Adipocyte (in vitro differentiated cells): ENCODE measurements at regions not wholly inside any gene's neighbourhood (a gene's known extent, or its start where the extent isn't known, plus 50 kb on each side); places are given as distances from the start of the nearest gene placed in this dataset.

Experiments
- DNase-seq: peaks from one replicate; pipeline ENCODE4 v3.0.0-alpha.2; 2015; ENCODE audit warnings: low read depth
- H3K27me3 ChIP-seq: replicated peaks from 2 replicates; pipeline ENCODE4 v1.7.0; 2013; ENCODE audit warnings: mild to moderate bottlenecking, low read length, moderate library complexity; ENCODE audit not compliant: control insufficient read depth, insufficient read depth
- H3K36me3 ChIP-seq: 2 replicates; pipeline ENCODE4 v1.7.0; 2013; ENCODE audit warnings: low read length, mild to moderate bottlenecking, moderate library complexity; ENCODE audit not compliant: control insufficient read depth, insufficient read depth, severe bottlenecking
- H3K4me1 ChIP-seq: 2 replicates; pipeline ENCODE4 v1.7.0; 2013; ENCODE audit warnings: mild to moderate bottlenecking, low read length, moderate library complexity; ENCODE audit not compliant: control insufficient read depth, insufficient read depth
- H3K4me3 ChIP-seq: 2 replicates; pipeline ENCODE4 v1.7.0; 2013; ENCODE audit warnings: mild to moderate bottlenecking, low read length, moderate library complexity
- H3K9ac ChIP-seq: 2 replicates; pipeline ENCODE4 v1.7.0; 2013; ENCODE audit warnings: mild to moderate bottlenecking, low read length, moderate library complexity
- H3K9me3 ChIP-seq: 2 replicates; pipeline ENCODE4 v1.7.0; 2013; ENCODE audit warnings: mild to moderate bottlenecking, low read length, moderate library complexity; ENCODE audit not compliant: control insufficient read depth

DNA sequence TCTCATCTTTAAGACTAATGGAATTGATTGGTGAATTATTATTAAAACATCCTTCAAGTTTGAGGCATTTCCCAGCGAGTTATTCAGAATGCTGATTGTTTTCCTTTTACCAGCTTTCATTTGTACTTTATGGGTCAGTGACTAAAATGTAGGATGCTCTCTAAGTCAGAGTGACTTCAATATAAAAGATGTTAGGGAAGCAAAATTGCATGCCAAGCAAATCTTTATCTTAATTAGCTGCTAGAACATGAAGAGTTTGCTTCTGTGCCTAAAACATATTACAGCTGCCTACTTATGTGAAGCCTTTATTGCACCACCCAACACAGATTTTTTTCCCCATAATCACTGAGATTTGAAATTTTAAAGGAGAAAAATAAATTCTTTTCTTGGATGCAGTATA lies 79.8 kb upstream of the CYYR1 start:
- no peaks in the 10 kb centered on the region for H3K36me3 ChIP-seq
- no peaks in the 10 kb centered on the region for H3K27me3 ChIP-seq
- no peak overlapping the region for H3K9ac ChIP-seq
- peaks cover under 1% of the 10 kb centered on the region for H3K4me1 ChIP-seq
- no peak overlapping the region for H3K4me3 ChIP-seq
- no peaks in the 10 kb centered on the region for H3K9me3 ChIP-seq
- DNase-seq, result peak; percentile 8

DNA sequence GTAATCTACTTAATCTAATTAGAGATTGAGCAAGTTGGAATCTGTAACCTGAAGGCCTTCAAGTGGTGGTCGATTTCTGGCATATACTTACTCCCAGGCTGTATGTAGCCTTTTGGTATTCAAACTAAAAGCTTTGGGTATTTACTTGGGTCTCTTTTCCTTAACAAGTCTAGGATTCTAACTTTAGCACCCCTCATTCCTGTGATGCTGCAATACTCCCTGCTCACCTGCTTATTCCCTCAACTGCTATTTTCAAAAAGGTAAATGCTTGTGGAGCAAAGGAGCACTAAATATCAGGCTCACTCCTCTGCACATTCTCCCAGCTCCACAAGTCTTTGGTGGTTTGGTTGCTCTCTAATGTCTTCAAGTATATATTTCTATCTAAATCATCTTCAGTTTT lies 68.0 kb upstream of the CYYR1 start:
- H3K4me3 ChIP-seq, result no peak overlapping the region
- H3K36me3 ChIP-seq, result no peaks in the 10 kb centered on the region
- H3K9ac ChIP-seq, result no peak overlapping the region
- H3K9me3 ChIP-seq, result no peaks in the 10 kb centered on the region
- H3K27me3 ChIP-seq, result no peaks in the 10 kb centered on the region
- DNase-seq, result no peak
- no peaks in the 10 kb centered on the region for H3K4me1 ChIP-seq

DNA sequence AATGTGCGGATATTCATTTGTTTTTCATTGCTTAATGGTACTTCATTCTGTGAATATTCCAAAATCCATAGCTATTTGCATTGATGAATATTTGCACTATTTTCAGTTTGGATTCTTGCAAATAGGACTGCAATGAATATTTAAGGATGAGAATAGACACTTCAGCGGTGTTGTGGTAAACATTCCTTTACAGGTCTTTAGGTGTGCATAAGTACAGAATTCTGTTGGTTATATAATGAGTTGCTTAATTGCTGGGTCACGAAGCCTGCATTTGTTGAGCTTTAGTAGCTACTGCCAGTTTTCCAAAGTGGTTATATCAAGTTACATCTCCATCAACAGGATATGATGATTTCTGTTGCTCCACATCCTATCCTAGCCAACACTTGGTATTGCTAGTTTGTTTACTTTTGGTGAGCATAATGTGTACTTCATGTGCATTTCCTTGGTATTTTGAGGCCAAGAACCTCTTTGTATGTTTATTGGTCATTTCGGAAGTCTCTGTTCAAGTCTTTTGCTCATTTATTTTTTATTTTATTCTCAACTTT lies 64.2 kb upstream of the CYYR1 start:
- no peaks in the 10 kb centered on the region for H3K27me3 ChIP-seq
- DNase-seq, result no peak
- no peaks in the 10 kb centered on the region for H3K4me1 ChIP-seq
- no peak overlapping the region for H3K4me3 ChIP-seq
- H3K36me3 ChIP-seq, result no peaks in the 10 kb centered on the region
- H3K9me3 ChIP-seq, result peaks cover 12% of the 10 kb centered on the region
- no peak overlapping the region for H3K9ac ChIP-seq

DNA sequence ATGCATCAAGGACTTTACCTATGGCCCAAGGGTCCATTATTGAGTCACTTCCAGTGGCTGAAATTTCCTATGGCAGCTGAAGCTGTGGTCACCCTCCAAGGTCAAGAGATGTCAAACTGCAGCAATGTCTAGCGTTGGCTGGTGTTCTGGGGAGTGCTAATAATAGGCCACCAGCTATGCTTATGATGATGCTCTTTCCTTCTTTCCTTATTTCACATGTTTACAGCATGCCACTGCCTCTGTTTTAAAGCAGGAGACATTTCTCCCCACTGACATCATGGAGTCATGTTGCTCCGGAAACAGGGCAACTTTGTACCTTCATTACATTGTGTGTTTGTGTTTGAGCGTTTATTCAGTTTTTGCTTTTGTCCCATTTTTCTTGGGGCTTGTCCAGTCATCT lies 62.6 kb upstream of the CYYR1 start:
- DNase-seq, result no peak
- Histone ChIP-seq H3K4me1 (no peaks in the 10 kb centered on the region), H3K9ac (no peak overlapping the region), H3K27me3 (no peaks in the 10 kb centered on the region), H3K36me3 (no peaks in the 10 kb centered on the region), H3K4me3 (no peak overlapping the region), H3K9me3 (peaks cover 22% of the 10 kb centered on the region)

DNA sequence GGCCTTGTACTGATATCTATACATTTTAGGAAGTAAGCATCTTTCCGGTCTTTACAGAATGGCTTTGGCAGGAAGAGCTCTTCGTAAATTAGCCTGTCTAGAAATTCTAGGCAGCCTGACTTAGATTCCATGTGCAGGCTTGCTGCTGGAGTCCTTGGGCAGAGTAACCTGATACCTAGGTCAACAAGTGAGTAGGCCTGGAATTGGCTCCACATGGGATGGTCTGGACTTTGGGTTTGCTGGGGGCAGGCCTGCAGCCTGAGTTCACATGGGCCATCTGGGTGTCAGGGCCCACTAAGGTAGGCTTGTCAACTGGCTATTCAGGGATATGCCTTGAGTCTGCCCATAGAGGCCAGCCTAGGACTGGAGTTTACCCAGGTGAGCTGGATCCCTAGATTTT lies 59.6 kb upstream of the CYYR1 start:
- H3K36me3 ChIP-seq, result no peaks in the 10 kb centered on the region
- no peak overlapping the region for H3K9ac ChIP-seq
- H3K4me1 ChIP-seq, result no peaks in the 10 kb centered on the region
- no peak overlapping the region for H3K4me3 ChIP-seq
- DNase-seq, result no peak
- H3K27me3 ChIP-seq, result no peaks in the 10 kb centered on the region
- peaks cover 26% of the 10 kb centered on the region for H3K9me3 ChIP-seq

DNA sequence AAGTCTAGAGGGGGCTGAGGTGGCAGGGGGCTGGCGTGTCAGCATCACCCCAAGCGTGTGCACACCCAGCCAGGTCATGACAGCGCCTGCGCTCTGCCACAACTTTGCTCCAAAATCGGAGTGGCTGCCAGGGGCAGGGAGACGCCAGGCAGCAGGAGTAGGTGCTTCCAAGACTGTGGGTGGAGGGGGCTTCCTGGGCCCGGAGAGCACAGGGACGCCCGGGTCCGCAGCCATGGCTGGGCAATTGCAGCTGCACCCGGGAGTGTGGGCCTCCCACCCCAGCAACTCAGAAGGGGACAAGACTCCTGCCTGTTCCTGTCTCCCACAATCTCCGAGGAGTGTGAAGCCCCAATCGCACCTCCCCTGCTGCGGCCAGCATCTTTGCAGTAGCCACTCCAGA lies 53.1 kb upstream of the CYYR1 start:
- H3K27me3 ChIP-seq, result peaks cover 11% of the 10 kb centered on the region
- no peak overlapping the region for H3K9ac ChIP-seq
- DNase-seq, result no peak
- no peaks in the 10 kb centered on the region for H3K36me3 ChIP-seq
- H3K4me3 ChIP-seq, result no peak overlapping the region
- no peaks in the 10 kb centered on the region for H3K4me1 ChIP-seq
- H3K9me3 ChIP-seq, result peaks cover 11% of the 10 kb centered on the region

DNA sequence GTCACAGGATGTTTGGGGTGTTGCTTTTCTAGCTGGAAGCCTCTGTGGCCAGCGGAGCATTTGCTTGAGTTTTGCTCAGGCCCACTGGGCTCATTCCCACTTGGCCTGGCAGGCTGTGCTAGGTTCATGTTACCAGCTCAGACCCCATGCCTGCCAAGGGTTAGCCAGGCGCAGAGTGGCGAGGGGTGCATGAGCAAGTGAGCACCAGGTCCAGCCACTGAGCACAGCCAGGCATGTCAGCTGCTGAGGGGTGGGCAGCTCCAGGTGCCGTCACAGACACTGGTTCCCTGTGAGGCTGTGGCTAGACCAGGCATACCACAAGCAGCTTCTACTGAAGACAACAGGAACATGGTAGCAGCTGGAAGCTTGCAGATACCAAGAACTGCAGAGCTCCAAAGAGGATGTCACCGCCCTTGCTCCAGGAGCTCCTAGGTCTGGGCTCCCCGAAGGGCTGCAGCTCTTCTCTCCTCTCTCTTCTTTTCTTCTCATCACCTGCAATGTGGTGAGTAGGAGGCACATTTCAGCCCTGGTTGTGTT lies 52.0 kb upstream of the CYYR1 start:
- Histone ChIP-seq H3K27me3 (peaks cover 11% of the 10 kb centered on the region), H3K4me3 (no peak overlapping the region), H3K9ac (no peak overlapping the region), H3K36me3 (no peaks in the 10 kb centered on the region), H3K9me3 (peaks cover 8% of the 10 kb centered on the region), H3K4me1 (no peaks in the 10 kb centered on the region)
- DNase-seq, result no peak
